HEK293 (cell line): ENCODE measurements at regions not wholly inside any gene's neighbourhood (a gene's known extent, or its start where the extent isn't known, plus 50 kb on each side); places are given as distances from the start of the nearest gene placed in this dataset.

Experiments used
- CTCF ChIA-PET: fragments of 350-600 bp; formaldehyde crosslinking; extraction: SDS; loops from one replicate; lab custom pipeline; 2021; ENCODE audit warnings: antibody characterized with exemption; lab: Yijun Ruan, JAX
- POLR2A ChIA-PET: fragments of 300-600 bp; formaldehyde crosslinking; extraction: SDS; loops from one replicate; lab custom pipeline; 2020; ENCODE audit warnings: antibody characterized with exemption, inconsistent platforms; lab: Yijun Ruan, JAX
- H3K27ac ChIP-seq: fragments of 200-500 bp; sonication (Bioruptor generic); 2 replicates; pipeline ENCODE4 v1.5.1; 2014; ENCODE audit warnings: low read depth, low read length, control low read depth, inconsistent platforms; ENCODE audit errors: extremely low read depth
- H3K36me3 ChIP-seq, 2 experiments: fragments of 200-500 bp in 1 of 2; sonication (Bioruptor generic) in 1 of 2; 1 replicate in 1 of 2; 2 replicates in 1 of 2; pipeline ENCODE4 v1.5.1; 2014 to 2017; ENCODE audit warnings: inconsistent platforms in 2 of 2, low read length in 2 of 2; ENCODE audit not compliant: control insufficient read depth in 2 of 2, insufficient read depth in 1 of 2
- H3K4me1 ChIP-seq: fragments of 200-500 bp; sonication (Bioruptor generic); 2 replicates; pipeline ENCODE4 v1.5.1; 2014; ENCODE audit warnings: mild to moderate bottlenecking, low read length, inconsistent platforms; ENCODE audit not compliant: control insufficient read depth, insufficient read depth
- H3K4me3 ChIP-seq: 2 replicates; pipeline ENCODE4 v1.5.1; 2011; ENCODE audit warnings: low read depth, mild to moderate bottlenecking, control low read depth, low read length, moderate library complexity
- H3K9me3 ChIP-seq: fragments of 200-500 bp; sonication (Bioruptor generic); 2 replicates; pipeline ENCODE4 v1.5.1; 2014; ENCODE audit warnings: low read depth, low read length, inconsistent platforms; ENCODE audit not compliant: control insufficient read depth, insufficient read depth
- KLF17 ChIP-seq: fragments of 450-650 bp; formaldehyde crosslinking; IDR thresholded peaks from 2 replicates; pipeline ENCODE4 v1.5.1; 2016; ENCODE audit warnings: missing biosample characterization, missing genetic modification characterization
- KLF9 ChIP-seq: fragments of 450-650 bp; formaldehyde crosslinking; IDR thresholded peaks from 2 replicates; pipeline ENCODE4 v1.5.1; 2016; ENCODE audit warnings: missing biosample characterization, missing genetic modification characterization, low read depth
- PRDM1 ChIP-seq: fragments of 450-650 bp; formaldehyde crosslinking; IDR thresholded peaks from 2 replicates; pipeline ENCODE4; 2016; ENCODE audit warnings: missing biosample characterization, missing genetic modification characterization
- PRDM2 ChIP-seq: fragments of 450-650 bp; formaldehyde crosslinking; IDR thresholded peaks from 2 replicates; pipeline ENCODE4 v1.5.1; 2016; ENCODE audit warnings: missing biosample characterization, missing genetic modification characterization, borderline replicate concordance
- YY1 ChIP-seq: fragments of 450-650 bp; formaldehyde crosslinking; IDR thresholded peaks from 2 replicates; pipeline ENCODE4 v1.5.1; 2018; ENCODE audit warnings: missing biosample characterization, missing genetic modification characterization
- ZBTB17 ChIP-seq: fragments of 450-650 bp; formaldehyde crosslinking; IDR thresholded peaks from 2 replicates; pipeline ENCODE4 v1.5.1; 2016; ENCODE audit warnings: missing biosample characterization, missing genetic modification characterization
- ZNF138 ChIP-seq: fragments of 450-650 bp; formaldehyde crosslinking; IDR thresholded peaks from 2 replicates; pipeline ENCODE4 v1.5.1; 2016; ENCODE audit warnings: missing biosample characterization, missing genetic modification characterization, borderline replicate concordance
- ZNF2 ChIP-seq: fragments of 450-650 bp; formaldehyde crosslinking; IDR thresholded peaks from 2 replicates; pipeline ENCODE4 v1.5.1; 2016; ENCODE audit warnings: missing biosample characterization, missing genetic modification characterization
- ZNF221 ChIP-seq: fragments of 450-650 bp; formaldehyde crosslinking; IDR thresholded peaks from 2 replicates; pipeline ENCODE4 v1.5.1; 2017; ENCODE audit warnings: missing biosample characterization, missing genetic modification characterization, borderline replicate concordance
- ZNF280D ChIP-seq: fragments of 450-650 bp; formaldehyde crosslinking; IDR thresholded peaks from 2 replicates; pipeline ENCODE4 v1.5.1; 2016; ENCODE audit warnings: missing biosample characterization, missing genetic modification characterization
- ZNF416 ChIP-seq: fragments of 450-650 bp; formaldehyde crosslinking; IDR thresholded peaks from 2 replicates; pipeline ENCODE4 v1.5.1; 2016; ENCODE audit warnings: missing biosample characterization, missing genetic modification characterization
- ZNF48 ChIP-seq: fragments of 450-650 bp; formaldehyde crosslinking; IDR thresholded peaks from 2 replicates; pipeline ENCODE4 v1.5.1; 2016; ENCODE audit warnings: missing biosample characterization, missing genetic modification characterization
- ZNF529 ChIP-seq: fragments of 450-650 bp; formaldehyde crosslinking; IDR thresholded peaks from 2 replicates; pipeline ENCODE4 v1.5.1; 2017; ENCODE audit warnings: missing genetic modification characterization, missing biosample characterization; ENCODE audit not compliant: insufficient replicate concordance
- TF ChIP-seq, protein P1 (sequence below): fragments of 450-650 bp; formaldehyde crosslinking; IDR thresholded peaks from 2 replicates; pipeline ENCODE4 v1.5.1; 2016; ENCODE audit warnings: missing biosample characterization, missing genetic modification characterization, low read depth

GRCh38 chr4:124874172-124874450 lies 161.6 kb upstream of the ANKRD50 start:
- CTCF ChIA-PET = interaction anchor here (0.5 kb wide), 1 partner anchor 466 kb away, joined by 4 read pairs; no protein-coding TSS in a partner anchor
- TF ChIP-seq ZNF2 = no peak
- TF ChIP-seq KLF9 (tag by site-specific recombination) = no peak
- no peak for TF ChIP-seq ZBTB17
- TF ChIP-seq YY1 (tag by site-specific recombination) = no peak
- TF ChIP-seq ZNF221 = no peak
- no peak for TF ChIP-seq KLF17
- no peak for TF ChIP-seq PRDM2 (tag by site-specific recombination)
- no peak for TF ChIP-seq PRDM1 (tag by site-specific recombination)
- no peak for TF ChIP-seq ZNF529 (tag by site-specific recombination)
- TF ChIP-seq ZNF138 (tag by site-specific recombination) = no peak
- no peak for TF ChIP-seq ZNF48 (tag by site-specific recombination)
- TF ChIP-seq ZNF280D (tag by site-specific recombination) = no peak
- H3K4me3 ChIP-seq = no peak overlapping the region
- H3K9me3 ChIP-seq = no peaks in the 10 kb centered on the region
- H3K36me3 ChIP-seq = no peaks in the 10 kb centered on the region
- POLR2A ChIA-PET = no interaction called here
- H3K27ac ChIP-seq = no peak overlapping the region
- H3K4me1 ChIP-seq = no peaks in the 10 kb centered on the region

- no peak overlapping the region for H3K4me3 ChIP-seq
- TF ChIP-seq ZNF416 (tag by site-specific recombination) (no peak), ZNF48 (tag by site-specific recombination) (no peak)
- TF ChIP-seq, protein P1, sequence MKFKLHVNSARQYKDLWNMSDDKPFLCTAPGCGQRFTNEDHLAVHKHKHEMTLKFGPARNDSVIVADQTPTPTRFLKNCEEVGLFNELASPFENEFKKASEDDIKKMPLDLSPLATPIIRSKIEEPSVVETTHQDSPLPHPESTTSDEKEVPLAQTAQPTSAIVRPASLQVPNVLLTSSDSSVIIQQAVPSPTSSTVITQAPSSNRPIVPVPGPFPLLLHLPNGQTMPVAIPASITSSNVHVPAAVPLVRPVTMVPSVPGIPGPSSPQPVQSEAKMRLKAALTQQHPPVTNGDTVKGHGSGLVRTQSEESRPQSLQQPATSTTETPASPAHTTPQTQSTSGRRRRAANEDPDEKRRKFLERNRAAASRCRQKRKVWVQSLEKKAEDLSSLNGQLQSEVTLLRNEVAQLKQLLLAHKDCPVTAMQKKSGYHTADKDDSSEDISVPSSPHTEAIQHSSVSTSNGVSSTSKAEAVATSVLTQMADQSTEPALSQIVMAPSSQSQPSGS (tag by site-specific recombination) = no peak
- ChIA-PET POLR2A (no interaction called here), CTCF (interaction anchor here (0.5 kb wide), 1 partner anchor 465 kb away, joined by 4 read pairs; no protein-coding TSS in a partner anchor)
- H3K9me3 ChIP-seq = no peaks in the 10 kb centered on the region
- no peaks in the 10 kb centered on the region for H3K36me3 ChIP-seq
- no peaks in the 10 kb centered on the region for H3K4me1 ChIP-seq
- no peak overlapping the region for H3K27ac ChIP-seq
Measured at GRCh38 chr4:124873361-124874171, 161.0 kb upstream of the ANKRD50 start.
